NK-92 treated with Interleukin-12 subunit alpha and Interleukin-12 subunit beta, amount 100 ng/mL, for 24 hours (cell line): ENCODE measurements at regions not wholly inside any gene's neighbourhood (a gene's known extent, or its start where the extent isn't known, plus 50 kb on each side); places are given as distances from the start of the nearest gene placed in this dataset.
"Not testable (repeated sequence)": the region's sequence is repeated elsewhere in the genome, so short reads cannot be mapped to it uniquely, and the experiment has no call there.

Experiments used
- DNase-seq: peaks from one replicate; lab custom pipeline; 2025; lab: John Stamatoyannopoulos, UW

DNA sequence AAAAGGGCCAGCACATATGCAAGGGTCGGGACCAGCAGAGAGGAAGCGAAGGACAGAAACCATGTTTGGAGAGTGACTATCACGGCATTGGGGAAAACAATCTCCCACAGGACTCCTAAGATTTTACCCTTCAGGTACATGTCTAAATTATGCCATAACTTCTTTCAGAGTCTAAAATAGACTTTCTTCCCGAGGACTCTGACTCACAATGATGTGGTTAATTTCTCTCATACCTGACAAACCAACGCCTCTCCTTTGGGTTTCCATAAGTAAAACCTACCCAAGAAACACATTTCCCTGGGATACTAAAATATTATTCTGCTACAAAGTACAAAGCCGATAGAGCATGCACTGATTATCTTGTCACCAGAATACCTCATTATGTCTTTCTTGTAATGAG lies 127.8 kb upstream of the NETO1 start:
- DNase-seq, result no peak

DNA sequence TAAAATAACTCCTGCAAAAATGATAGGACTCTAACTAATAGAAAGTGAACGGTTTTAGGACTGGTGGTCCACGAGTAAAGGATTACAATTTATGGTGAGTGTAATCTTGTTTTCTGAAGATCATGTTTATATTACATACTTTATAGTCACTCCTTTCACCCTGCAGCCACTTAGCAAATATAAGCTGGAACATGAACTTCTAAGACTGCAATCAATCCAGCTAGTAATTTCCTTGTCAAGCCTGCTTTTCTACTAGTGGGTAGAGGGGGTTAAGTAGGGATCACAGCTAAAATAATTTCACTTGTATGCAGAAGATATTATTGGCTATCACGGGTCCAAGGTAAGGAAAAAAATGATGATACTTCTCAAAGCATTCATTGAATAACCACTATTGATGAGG lies 125.5 kb upstream of the NETO1 start:
- no peak for DNase-seq

- no peak for DNase-seq
Observed at GRCh38 chr18:72991379-72991778, 123.6 kb upstream of the NETO1 start.

- not testable (repeated sequence) for DNase-seq
Observed at GRCh38 chr18:72987570-72987969, 119.8 kb upstream of the NETO1 start.

DNA sequence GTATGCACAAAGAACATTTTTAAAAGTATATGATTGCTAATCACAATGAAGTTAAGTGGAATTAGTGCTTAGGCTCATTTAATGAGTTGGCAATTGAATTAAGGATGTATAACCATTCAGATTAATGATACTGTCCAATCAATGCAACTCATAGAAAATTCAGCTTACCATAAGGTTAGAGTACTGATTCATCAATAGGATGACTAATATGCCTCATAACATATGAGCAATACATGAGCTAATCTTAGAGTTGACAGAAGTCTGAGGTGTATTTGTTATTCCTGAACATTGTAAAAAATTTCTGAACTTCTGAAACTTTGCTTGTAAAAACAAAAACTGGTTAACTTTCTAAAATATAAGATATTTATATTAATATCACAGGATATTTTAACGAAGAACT lies 118.3 kb upstream of the NETO1 start:
- no peak for DNase-seq

- DNase-seq, result no peak
Observed at GRCh38 chr18:72985686-72986085, 117.9 kb upstream of the NETO1 start.

DNA sequence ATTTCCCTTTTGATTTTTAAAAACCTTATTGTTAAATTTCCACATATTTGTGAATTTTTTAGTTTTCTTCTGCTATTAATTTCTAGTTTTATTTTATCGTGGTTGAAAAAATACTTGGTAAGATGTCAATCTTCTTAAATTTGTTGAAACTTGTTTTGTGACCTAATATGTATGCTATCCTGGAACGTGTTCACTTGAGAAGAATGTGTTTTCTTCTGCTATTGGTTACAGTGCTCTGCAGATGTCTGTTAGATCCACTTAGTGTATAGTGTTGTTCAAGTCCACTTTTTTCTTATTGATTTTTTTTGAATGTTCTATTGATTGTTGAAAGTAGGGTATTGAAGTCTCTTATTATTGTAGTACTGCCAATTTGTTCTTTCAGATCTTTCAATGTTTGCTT lies 116.5 kb upstream of the NETO1 start:
- no peak for DNase-seq

DNA sequence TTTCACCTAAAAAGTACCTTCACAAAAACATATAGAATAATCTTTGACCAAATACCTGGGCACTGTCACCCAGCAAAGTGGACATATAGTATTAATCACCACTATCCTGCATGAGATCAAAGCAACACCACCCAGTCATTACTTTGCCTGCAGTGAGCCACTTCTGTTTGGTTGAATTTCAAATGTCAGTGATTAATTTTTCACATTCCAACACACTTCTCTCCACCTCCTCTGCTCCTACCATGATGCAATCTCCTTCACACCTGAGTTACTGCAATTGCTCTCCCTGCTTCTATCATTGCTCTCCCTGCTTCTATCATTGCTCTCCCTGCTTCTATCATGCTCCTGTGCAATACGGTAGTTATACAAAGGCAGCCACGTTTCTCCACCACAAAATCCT lies 106.1 kb upstream of the NETO1 start:
- DNase-seq, result no peak

- DNase-seq, result no peak
Observed at GRCh38 chr18:72965616-72966015, 97.8 kb upstream of the NETO1 start.

DNA sequence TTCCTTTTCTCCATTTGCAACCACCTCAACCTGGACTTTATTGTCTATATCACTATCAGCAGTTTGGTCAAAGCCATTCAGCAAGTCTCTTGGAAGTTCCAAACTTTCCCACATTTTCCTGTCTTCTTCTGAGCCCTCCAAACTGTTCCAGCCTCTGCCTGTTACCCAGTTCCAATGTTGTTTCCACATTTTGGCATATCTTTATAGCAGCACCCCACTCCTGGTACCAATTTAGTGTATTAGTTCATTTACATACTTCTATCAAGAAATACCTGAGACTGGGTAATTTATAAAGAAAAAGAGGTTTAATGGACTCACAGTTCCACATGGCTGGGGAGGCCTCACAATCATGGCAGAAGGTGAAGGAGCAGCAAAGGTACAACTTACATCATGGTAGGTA lies 90.4 kb upstream of the NETO1 start:
- DNase-seq, result not testable (repeated sequence)

DNA sequence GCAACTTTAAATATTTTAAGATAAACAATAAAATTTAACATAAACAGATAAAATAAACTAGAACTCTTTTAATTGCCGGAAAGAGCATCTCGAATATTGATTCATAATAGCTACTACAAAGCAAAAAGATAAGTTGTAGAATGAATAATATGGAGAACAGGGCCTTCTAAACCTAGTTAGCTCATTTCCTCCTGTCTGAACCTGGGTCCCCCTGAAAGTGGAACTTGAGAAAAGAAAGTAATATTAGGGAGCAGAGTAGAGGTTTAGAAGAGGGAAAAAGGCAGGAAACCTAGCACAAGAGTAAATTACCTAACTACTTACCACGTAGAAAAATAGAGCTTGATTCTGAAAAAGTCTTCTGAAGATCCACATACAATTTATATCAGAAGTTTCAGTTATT lies 80.7 kb upstream of the NETO1 start:
- no peak for DNase-seq

- no peak for DNase-seq
Observed at GRCh38 chr18:72942766-72943165, 75.0 kb upstream of the NETO1 start.

- DNase-seq, result no peak
Observed at GRCh38 chr18:72940986-72941385, 73.2 kb upstream of the NETO1 start.

- DNase-seq, result no peak
Observed at GRCh38 chr18:72940509-72940908, 72.7 kb upstream of the NETO1 start.

GRCh38 chr18:72935744-72936143 lies 68.0 kb upstream of the NETO1 start:
- no peak for DNase-seq

GRCh38 chr18:72922895-72923294 lies 55.1 kb upstream of the NETO1 start:
- DNase-seq, result no peak
